Endothelial cell of umbilical vein (primary cell): ENCODE measurements at regions not wholly inside any gene's neighbourhood (a gene's known extent, or its start where the extent isn't known, plus 50 kb on each side); places are given as distances from the start of the nearest gene placed in this dataset.

Experiments used
- BruUV-seq: library from RNA; stranded (reverse); fragments of 400-500 nt; replicated peaks from 2 replicates; lab custom pipeline; 2021; lab: Mats Ljungman, UMichigan
- CTCF ChIA-PET: fragments of 300-600, 350-600 bp; sonication (Branson Sonifier 250); formaldehyde crosslinking; loops from one replicate; lab custom pipeline; 2021; ENCODE audit warnings: antibody characterized with exemption, inconsistent platforms; lab: Charles Lee
- POLR2A ChIA-PET: fragments of 300-600, 350-600 bp; sonication (Branson Sonifier 250); formaldehyde crosslinking; loops from one replicate; lab custom pipeline; 2021; ENCODE audit warnings: antibody characterized with exemption, inconsistent platforms; lab: Charles Lee
- DNase-seq: peaks from one replicate; pipeline ENCODE4 v3.0.0-alpha.2; 2011; ENCODE audit warnings: low read depth, low spot score
- FAIRE-seq: peaks from 2 replicates; lab custom pipeline; 2011; peaks lifted over from hg19 to GRCh38; lab: Jason Lieb, UNC
- H2AFZ ChIP-seq: 2 replicates; pipeline ENCODE4 v1.6.0; 2012; ENCODE audit warnings: low read depth, low read length, control low read depth, inconsistent platforms
- H3K27ac ChIP-seq: 2 replicates; pipeline ENCODE4 v1.5.1; 2011; ENCODE audit warnings: low read depth, mild to moderate bottlenecking, control low read depth, low read length, moderate library complexity; ENCODE audit not compliant: insufficient read depth
- H3K27me3 ChIP-seq, 2 experiments: 2 replicates each; pipeline versions ENCODE4 v1.6.0 to v1.6.1; 2011; ENCODE audit warnings: low read length in 2 of 2, mixed read lengths in 1 of 2; ENCODE audit not compliant: control insufficient read depth in 2 of 2, insufficient read depth in 2 of 2
- H3K36me3 ChIP-seq, 2 experiments: 2 replicates in 1 of 2; 3 replicates in 1 of 2; pipeline ENCODE4 v1.5.1; 2011; ENCODE audit warnings: low read length in 2 of 2, mild to moderate bottlenecking in 1 of 2, moderate library complexity in 1 of 2; ENCODE audit not compliant: control insufficient read depth in 2 of 2, insufficient read depth in 2 of 2; ENCODE audit errors: extremely low read depth in 1 of 2
- H3K4me1 ChIP-seq: 3 replicates; pipeline ENCODE4 v1.5.1; 2011; ENCODE audit warnings: mild to moderate bottlenecking, low read length; ENCODE audit not compliant: control insufficient read depth, insufficient read depth; ENCODE audit errors: extremely low read depth
- H3K4me2 ChIP-seq: 2 replicates; pipeline ENCODE4 v1.6.1; 2011; ENCODE audit warnings: low read length, control low read depth, mixed read lengths; ENCODE audit not compliant: insufficient read depth
- H3K4me3 ChIP-seq, 3 experiments: fragments of 200-600 bp in 1 of 3; sonication (generic), shearing (Covaris generic) in 1 of 3; replicated peaks in 1 of 3; 2 replicates each; pipeline ENCODE4 v1.5.1; 2011 to 2016; ENCODE audit warnings: control low read depth in 3 of 3, low read length in 3 of 3, mild to moderate bottlenecking in 2 of 3, inconsistent platforms in 1 of 3, low read depth in 1 of 3, moderate library complexity in 1 of 3; ENCODE audit not compliant: insufficient read depth in 1 of 3
- H3K79me2 ChIP-seq: 2 replicates; pipeline ENCODE4 v1.6.0; 2012; ENCODE audit warnings: low read length, inconsistent platforms; ENCODE audit not compliant: control insufficient read depth, insufficient read depth
- H3K9ac ChIP-seq: replicated peaks from 2 replicates; pipeline ENCODE3; 2011; ENCODE audit warnings: low read length, control low read depth; ENCODE audit not compliant: insufficient read depth; ENCODE audit errors: extremely low read depth
- H3K9me1 ChIP-seq: replicated peaks from 3 replicates; pipeline ENCODE4 v1.6.0; 2011; ENCODE audit warnings: mild to moderate bottlenecking, low read length; ENCODE audit not compliant: control insufficient read depth, insufficient read depth; ENCODE audit errors: extremely low read depth
- H3K9me3 ChIP-seq: replicated peaks from 2 replicates; pipeline ENCODE4 v1.5.1; 2012; ENCODE audit warnings: low read length, inconsistent platforms; ENCODE audit not compliant: control insufficient read depth, insufficient read depth
- H4K20me1 ChIP-seq: replicated peaks from 2 replicates; pipeline ENCODE3; 2011; ENCODE audit warnings: mild to moderate bottlenecking, low read length; ENCODE audit not compliant: control insufficient read depth, insufficient read depth; ENCODE audit errors: extremely low read depth
- EZH2 ChIP-seq: IDR thresholded peaks from 2 replicates; pipeline ENCODE4 v1.6.1; 2012; ENCODE audit warnings: borderline replicate concordance, low read depth, mild to moderate bottlenecking, moderate library complexity, low read length, inconsistent platforms; ENCODE audit not compliant: severe bottlenecking
- FOS ChIP-seq: IDR thresholded peaks from 2 replicates; pipeline ENCODE4 v1.6.1; 2011; ENCODE audit warnings: mild to moderate bottlenecking, low read length, moderate library complexity, borderline replicate concordance; ENCODE audit not compliant: insufficient read depth
- GATA2 ChIP-seq: IDR thresholded peaks from 2 replicates; pipeline ENCODE4 v1.7.0; 2011; ENCODE audit warnings: low read depth, mild to moderate bottlenecking, moderate library complexity, mixed read lengths, low read length; ENCODE audit not compliant: insufficient read length, insufficient read depth
- JUN ChIP-seq: IDR thresholded peaks from 2 replicates; pipeline ENCODE4 v1.6.1; 2011; ENCODE audit warnings: borderline replicate concordance, low read depth; ENCODE audit not compliant: insufficient read length, insufficient read depth
- MAX ChIP-seq: IDR thresholded peaks from 2 replicates; pipeline ENCODE4 v1.6.1; 2011; ENCODE audit not compliant: insufficient read depth, insufficient read length
- MYC ChIP-seq: IDR thresholded peaks from one replicate; pipeline ENCODE4 v1.6.1; 2011; ENCODE audit warnings: mild to moderate bottlenecking, low read depth, low read length
- POLR2A ChIP-seq: IDR thresholded peaks from 2 replicates; pipeline ENCODE4 v1.6.1; 2012; ENCODE audit warnings: low read depth, mild to moderate bottlenecking, control low read depth, low read length
- POLR2AphosphoS5 ChIP-seq: IDR thresholded peaks from 2 replicates; pipeline ENCODE4 v1.6.1; 2012; ENCODE audit warnings: low read depth, mild to moderate bottlenecking, control low read depth, low read length, moderate library complexity; ENCODE audit not compliant: insufficient read depth
- dilution Hi-C: fragments of 300-500 bp; cut with MboI; formaldehyde crosslinking; loops from one replicate; pipeline ENCODE4 v1.15.0; 2019; ENCODE audit warnings: low sequenced_read_pairs; ENCODE audit not compliant: extremely low pct_ligation_motif_present
- intact Hi-C: fragments of 100-400 bp; cut with micrococcal nuclease; formaldehyde crosslinking; loops from one replicate; pipeline ENCODE4 v1.10.0; 2022
- TF ChIP-seq, protein P1 (sequence below), 2 donors: IDR thresholded peaks; 1 replicate in 1 of 2; 2 replicates in 1 of 2; pipeline ENCODE4 v1.5.1; 2011; ENCODE audit warnings: low read length in 2 of 2, mild to moderate bottlenecking in 2 of 2, moderate library complexity in 2 of 2, control low read depth in 1 of 2, inconsistent platforms in 1 of 2, low read depth in 1 of 2; ENCODE audit not compliant: insufficient read depth in 1 of 2; ENCODE audit errors: extremely low read depth in 1 of 2

GRCh38 chr9:135020481-135021392, 66.7 kb upstream of the OLFM1 start:
- DNase-seq (no peak), FAIRE-seq (no peak)
- BruUV-seq = no TSS peak
- intact Hi-C loops (no loop called here), dilution Hi-C loops (no loop called here)
- Histone ChIP-seq H4K20me1 (no peaks in the 10 kb centered on the region), H3K9me1 (no peaks in the 10 kb centered on the region), H3K4me2 (no peak overlapping the region), H3K79me2 (no peaks in the 10 kb centered on the region), H3K27ac (no peak overlapping the region), H3K27me3 (no peaks in the 10 kb centered on the region), H3K4me3 (no peak overlapping the region), H3K9me3 (no peaks in the 10 kb centered on the region), H2AFZ (no peak overlapping the region), H3K9ac (no peak overlapping the region), H3K4me1 (no peaks in the 10 kb centered on the region), H3K36me3 (no peaks in the 10 kb centered on the region)
- TF ChIP-seq FOS (no peak), JUN (no peak), MAX (no peak), EZH2 (no peak), MYC (no peak), POLR2AphosphoS5 (no peak), GATA2 (no peak), POLR2A (no peak)
- TF ChIP-seq, protein P1, sequence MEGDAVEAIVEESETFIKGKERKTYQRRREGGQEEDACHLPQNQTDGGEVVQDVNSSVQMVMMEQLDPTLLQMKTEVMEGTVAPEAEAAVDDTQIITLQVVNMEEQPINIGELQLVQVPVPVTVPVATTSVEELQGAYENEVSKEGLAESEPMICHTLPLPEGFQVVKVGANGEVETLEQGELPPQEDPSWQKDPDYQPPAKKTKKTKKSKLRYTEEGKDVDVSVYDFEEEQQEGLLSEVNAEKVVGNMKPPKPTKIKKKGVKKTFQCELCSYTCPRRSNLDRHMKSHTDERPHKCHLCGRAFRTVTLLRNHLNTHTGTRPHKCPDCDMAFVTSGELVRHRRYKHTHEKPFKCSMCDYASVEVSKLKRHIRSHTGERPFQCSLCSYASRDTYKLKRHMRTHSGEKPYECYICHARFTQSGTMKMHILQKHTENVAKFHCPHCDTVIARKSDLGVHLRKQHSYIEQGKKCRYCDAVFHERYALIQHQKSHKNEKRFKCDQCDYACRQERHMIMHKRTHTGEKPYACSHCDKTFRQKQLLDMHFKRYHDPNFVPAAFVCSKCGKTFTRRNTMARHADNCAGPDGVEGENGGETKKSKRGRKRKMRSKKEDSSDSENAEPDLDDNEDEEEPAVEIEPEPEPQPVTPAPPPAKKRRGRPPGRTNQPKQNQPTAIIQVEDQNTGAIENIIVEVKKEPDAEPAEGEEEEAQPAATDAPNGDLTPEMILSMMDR (IDR thresholded peaks at IDR 0.05; ENCODE audit: extremely low read depth in 1 of 2, insufficient read depth in 1 of 2, low read depth in 1 of 2, low read length in 2 of 2) = no peak
- CTCF ChIA-PET = no interaction called here
- POLR2A ChIA-PET = no interaction called here
